Fibroblast of skin of right quadriceps (primary cell): ENCODE measurements at regions not wholly inside any gene's neighbourhood (a gene's known extent, or its start where the extent isn't known, plus 50 kb on each side); places are given as distances from the start of the nearest gene placed in this dataset.
A peak's percentile ranks its signal among the peaks of the same experiment; 100 is the strongest.

Experiments used
- DNase-seq: peaks from one replicate; pipeline ENCODE4 v3.0.0-alpha.2; 2013

GRCh38 chr2:30371772-30372373 is 75.2 kb upstream of the LCLAT1 start:
- DNase-seq: peak; percentile 57

DNA sequence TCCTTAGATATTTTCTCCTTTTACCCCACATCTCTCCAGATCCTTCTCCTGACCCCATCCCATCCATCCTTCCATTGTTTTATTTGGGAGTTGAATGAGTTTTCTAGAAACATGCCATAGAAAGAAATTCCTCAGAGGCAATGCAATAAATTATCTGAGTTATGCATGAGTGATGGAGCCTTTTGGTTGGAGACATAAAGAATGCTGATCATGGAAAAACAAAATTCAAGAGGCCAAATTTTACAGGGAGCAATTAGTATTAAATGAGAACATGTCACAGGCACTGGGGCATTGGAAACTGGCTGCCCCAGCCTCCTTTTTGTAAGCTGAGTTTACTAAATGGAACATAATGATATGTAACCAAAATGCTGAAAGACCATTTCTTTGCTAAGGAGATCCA is 74.2 kb upstream of the LCLAT1 start:
- peak; percentile 65 for DNase-seq

- DNase-seq: peak; percentile 97
Observed at GRCh38 chr2:30373881-30374302, 73.2 kb upstream of the LCLAT1 start.

DNA sequence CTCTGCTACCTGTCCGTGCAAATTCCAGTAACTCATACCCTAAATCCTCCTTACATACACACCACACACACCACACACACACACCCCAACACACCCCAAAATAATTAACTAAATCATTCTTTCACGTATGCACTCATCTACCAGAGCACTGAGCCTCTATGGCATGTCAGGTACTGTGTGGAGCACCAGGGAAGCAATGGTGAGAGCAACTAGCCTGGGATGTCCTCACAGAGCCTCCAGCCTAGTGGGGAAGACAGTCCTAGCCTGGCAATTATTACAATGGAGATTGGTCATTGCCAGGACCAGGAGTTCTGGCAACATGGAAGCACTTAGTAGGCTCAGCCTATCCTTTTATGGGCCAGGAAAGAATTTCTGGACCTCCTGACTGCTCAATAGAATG is 72.7 kb upstream of the LCLAT1 start:
- DNase-seq: no peak

DNA sequence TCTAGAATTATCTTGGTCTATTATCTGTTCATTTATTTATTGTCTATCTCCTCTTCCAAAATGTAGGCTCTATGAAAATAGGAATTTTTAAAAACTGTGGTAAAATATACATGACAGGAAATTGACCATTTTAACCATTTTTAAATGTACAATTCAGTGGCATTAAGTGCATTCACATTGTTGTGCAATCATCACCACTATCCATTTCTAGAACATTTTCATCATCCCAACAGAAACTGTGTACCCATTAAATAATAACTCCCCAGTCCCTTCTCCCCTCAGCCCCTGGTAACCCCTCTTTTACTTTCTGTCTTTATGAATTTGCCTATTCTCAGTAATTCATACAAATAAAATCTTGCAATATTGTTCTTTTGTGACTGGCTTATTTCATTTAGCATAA is 71.1 kb upstream of the LCLAT1 start:
- no peak for DNase-seq

- no peak for DNase-seq
Observed at GRCh38 chr2:30379481-30379880, 67.6 kb upstream of the LCLAT1 start.

DNA sequence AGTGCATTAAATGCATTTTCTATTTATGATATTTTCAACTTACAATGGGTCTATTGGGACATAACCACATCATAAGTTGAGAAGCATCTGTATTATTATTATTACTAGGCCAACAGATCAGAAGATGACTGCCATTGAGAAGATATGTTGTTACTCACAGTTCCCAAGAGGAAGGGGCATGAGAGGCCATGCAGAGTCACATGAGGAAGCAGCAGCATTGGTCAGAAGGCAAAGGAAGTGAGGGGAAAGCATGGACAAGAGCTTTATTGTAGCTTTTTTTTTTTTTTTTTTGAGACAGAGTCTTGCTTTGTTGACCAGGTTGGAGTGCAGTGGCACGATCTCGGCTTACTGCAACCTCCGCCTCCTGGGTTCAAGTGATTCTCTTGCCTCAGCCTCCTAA is 66.2 kb upstream of the LCLAT1 start:
- no peak for DNase-seq

DNA sequence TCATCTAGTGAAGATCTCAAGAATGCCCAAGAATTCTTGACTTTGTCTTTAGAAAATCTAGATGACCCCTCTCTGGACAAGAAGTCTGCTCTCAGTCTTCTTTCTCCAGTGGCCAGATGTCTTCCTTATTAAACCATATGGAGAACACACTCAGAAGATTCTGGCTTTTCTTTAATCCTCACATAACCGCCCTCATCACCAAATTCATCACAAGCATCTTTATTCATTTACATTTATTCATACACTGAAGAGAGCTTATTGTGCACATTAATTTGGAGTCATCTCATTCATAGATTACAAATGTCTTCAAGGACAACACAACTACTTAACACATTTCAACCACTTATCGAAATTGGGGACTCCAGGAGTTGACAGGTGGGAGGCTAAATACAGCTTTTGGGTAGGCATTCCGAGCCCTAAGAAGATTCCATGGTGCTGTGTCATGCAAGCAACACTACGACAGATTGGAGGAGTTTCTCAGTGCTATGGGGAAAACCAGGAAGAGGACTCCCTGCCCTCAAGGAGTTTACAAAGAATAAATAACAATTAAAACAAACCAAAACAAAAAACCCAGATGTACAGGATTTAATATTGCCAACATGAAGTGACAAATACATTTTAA is 64.8 kb upstream of the LCLAT1 start:
- DNase-seq: no peak

GRCh38 chr2:30382995-30383394 is 64.1 kb upstream of the LCLAT1 start:
- no peak for DNase-seq

DNA sequence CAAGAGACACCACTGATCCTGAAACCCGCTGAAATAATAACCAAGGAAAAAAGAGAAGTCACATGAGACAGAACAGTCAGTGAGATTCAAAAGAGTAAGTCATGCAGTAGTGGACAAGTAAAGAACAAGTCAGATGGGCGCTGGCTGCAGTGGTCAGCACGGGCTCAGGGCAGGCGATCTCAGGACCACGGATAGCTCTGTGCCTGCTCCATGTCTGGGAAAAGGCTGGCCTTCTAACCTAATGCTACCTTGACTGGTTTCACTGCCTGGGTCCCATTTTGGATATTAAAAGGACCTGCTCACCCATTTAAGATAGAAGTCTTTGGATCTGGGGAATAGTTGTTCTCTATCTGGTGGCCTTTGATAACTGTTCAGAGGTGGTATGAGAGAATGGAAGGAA is 61.7 kb upstream of the LCLAT1 start:
- DNase-seq: no peak

GRCh38 chr2:30392097-30392496 is 54.9 kb upstream of the LCLAT1 start:
- DNase-seq: no peak

DNA sequence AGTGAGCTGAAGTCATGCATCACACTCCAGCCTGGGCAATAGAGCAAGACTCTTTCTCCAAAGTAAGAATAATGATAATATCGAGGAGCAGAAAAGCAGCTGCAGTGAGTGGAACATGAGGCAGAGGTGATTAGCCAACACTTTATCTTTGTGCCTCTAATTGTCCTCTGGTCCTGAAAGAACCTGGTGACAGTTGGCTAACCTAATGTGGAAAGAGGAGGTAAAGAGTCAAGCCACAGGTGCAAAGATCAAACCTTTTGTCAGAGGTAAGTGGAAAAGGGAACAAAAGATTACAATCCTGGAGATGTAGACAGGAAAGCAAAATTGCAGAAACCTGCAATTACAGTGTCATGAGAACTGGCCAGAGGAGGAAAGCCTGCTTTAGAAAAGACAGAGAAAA is 53.5 kb upstream of the LCLAT1 start:
- DNase-seq: no peak

GRCh38 chr2:30394096-30394495 is 53.0 kb upstream of the LCLAT1 start:
- DNase-seq: no peak

DNA sequence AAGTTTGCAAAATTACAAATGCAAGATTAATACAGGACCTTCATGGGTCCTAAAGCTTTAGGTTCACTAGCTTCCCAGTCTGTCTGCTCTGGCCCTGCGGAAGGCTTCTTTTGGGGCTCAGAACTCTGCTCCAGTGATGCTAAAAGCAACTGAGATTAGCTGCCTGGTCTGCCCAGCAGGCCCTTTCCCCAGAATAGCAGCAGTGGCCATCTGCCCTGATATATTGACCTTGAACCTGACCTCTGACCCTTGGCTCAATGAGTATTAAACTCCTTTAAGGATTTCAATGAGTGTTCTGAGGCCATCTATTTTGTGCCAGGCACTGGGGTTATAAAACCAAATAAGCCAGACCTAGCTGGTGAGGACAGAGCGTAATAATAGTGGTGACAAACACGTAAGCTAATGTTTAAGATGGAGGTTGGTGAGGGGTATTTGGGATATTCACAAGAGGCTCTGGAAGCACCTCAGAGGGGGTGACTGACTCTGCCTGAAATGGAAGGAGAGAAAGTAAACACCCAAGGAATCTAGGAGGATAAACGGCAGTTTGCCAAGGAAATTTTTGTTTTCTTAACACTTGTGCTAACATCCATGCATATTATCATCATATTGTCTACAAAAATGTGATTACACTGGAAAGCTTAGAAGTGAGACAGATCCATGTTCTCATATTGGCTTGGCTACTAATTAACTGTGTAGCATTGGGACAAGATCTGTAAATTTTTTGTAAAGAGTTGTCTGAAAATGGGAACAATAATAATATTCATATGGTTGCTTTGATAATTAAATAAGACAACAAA is 50.4 kb upstream of the LCLAT1 start:
- DNase-seq: no peak
